K562 (cell line): ENCODE measurements at regions not wholly inside any gene's neighbourhood (a gene's known extent, or its start where the extent isn't known, plus 50 kb on each side); places are given as distances from the start of the nearest gene placed in this dataset.
"Not testable (repeated sequence)": the region's sequence is repeated elsewhere in the genome, so short reads cannot be mapped to it uniquely, and the experiment has no call there.

Experiments used
- ATAC-seq: fragments of 200-7000 bp; cut with Tn5 transposase; 3 replicates; pipeline ENCODE4 v1.9.1; 2020; ENCODE audit warnings: moderate library complexity
- BruUV-seq: library from RNA; stranded (reverse); fragments of 400-500 nt; replicated peaks from 2 replicates; lab custom pipeline; 2021; lab: Mats Ljungman, UMichigan
- CTCF ChIA-PET: fragments of 300-600 bp; formaldehyde crosslinking; extraction: SDS; loops from one replicate; lab custom pipeline; 2021; ENCODE audit warnings: low intra/inter-chr PET ratio; lab: Yijun Ruan, JAX
- POLR2A ChIA-PET: fragments of 300-600, 350-650 bp; sonication (Branson Sonifier 250); formaldehyde crosslinking; extraction: SDS; loops from one replicate; lab custom pipeline; 2021; ENCODE audit warnings: antibody characterized with exemption, inconsistent platforms; lab: Yijun Ruan, JAX
- DNase-seq, 4 experiments: peaks; one replicate each; pipeline versions ENCODE4 v3.0.0 to v3.0.0-alpha.2; 2011 to 2018; ENCODE audit warnings: low spot score in 3 of 4, mixed read lengths in 3 of 4; ENCODE audit errors: extremely low read depth in 1 of 4
- FAIRE-seq: peaks from 2 replicates; lab custom pipeline; 2011; peaks lifted over from hg19 to GRCh38; lab: Jason Lieb, UNC
- H2AFZ ChIP-seq: 2 replicates; pipeline ENCODE4 v1.6.0; 2011; ENCODE audit warnings: low read depth, low read length, control low read depth, inconsistent platforms
- H3K27ac ChIP-seq: fragments of 200-600 bp; 3 replicates; pipeline ENCODE4 v1.8.0; 2011; ENCODE audit warnings: low read depth, mild to moderate bottlenecking, control low read depth, inconsistent platforms, low read length, moderate library complexity, mixed read lengths; ENCODE audit errors: extremely low read depth
- H3K27me3 ChIP-seq, 2 experiments: fragments of 300-600 bp in 1 of 2; 2 replicates in 1 of 2; 3 replicates in 1 of 2; pipeline versions ENCODE4 v1.6.0 to v1.8.0; 2011; ENCODE audit warnings: inconsistent platforms in 2 of 2, low read length in 2 of 2, mild to moderate bottlenecking in 1 of 2, mixed read lengths in 1 of 2, moderate library complexity in 1 of 2; ENCODE audit not compliant: control insufficient read depth in 2 of 2, insufficient read depth in 2 of 2
- H3K36me3 ChIP-seq: fragments of 300-600 bp; 3 replicates; pipeline ENCODE4 v1.8.0; 2011; ENCODE audit warnings: mild to moderate bottlenecking, low read length, inconsistent platforms; ENCODE audit not compliant: control insufficient read depth, insufficient read depth
- H3K4me1 ChIP-seq, 2 experiments: fragments of 200-600 bp in 1 of 2; replicated peaks in 1 of 2; 2 replicates in 1 of 2; 3 replicates in 1 of 2; pipeline versions ENCODE4 v1.5.1 to v1.8.0; 2011; ENCODE audit warnings: inconsistent platforms in 2 of 2, low read length in 2 of 2, mild to moderate bottlenecking in 1 of 2, mixed read lengths in 1 of 2, moderate library complexity in 1 of 2; ENCODE audit not compliant: control insufficient read depth in 2 of 2, insufficient read depth in 2 of 2
- H3K4me2 ChIP-seq: 2 replicates; pipeline ENCODE4 v1.6.1; 2011; ENCODE audit warnings: low read length, control low read depth, inconsistent platforms, mixed read lengths; ENCODE audit not compliant: insufficient read depth
- H3K4me3 ChIP-seq: fragments of 200-600 bp; sonication (generic), shearing (Covaris generic); 2 replicates; pipeline ENCODE4 v1.5.1; 2016; ENCODE audit warnings: control low read depth, inconsistent platforms
- H3K79me2 ChIP-seq: fragments of 200-600 bp; 3 replicates; pipeline ENCODE4 v1.8.0; 2011; ENCODE audit warnings: low read length, inconsistent platforms; ENCODE audit not compliant: control insufficient read depth, insufficient read depth
- H3K9ac ChIP-seq, 2 experiments: 2 replicates each; pipeline versions ENCODE4 v1.6.0 to v1.6.1; 2011; ENCODE audit warnings: low read depth in 2 of 2, low read length in 2 of 2, control low read depth in 1 of 2, inconsistent platforms in 1 of 2, mild to moderate bottlenecking in 1 of 2, mixed read lengths in 1 of 2; ENCODE audit not compliant: insufficient read depth in 1 of 2
- H3K9me1 ChIP-seq: one replicate; pipeline ENCODE4 v1.6.0; 2011; ENCODE audit warnings: inconsistent platforms, mild to moderate bottlenecking, low read length, moderate library complexity; ENCODE audit not compliant: control insufficient read depth, insufficient read depth
- H3K9me3 ChIP-seq: replicated peaks from 2 replicates; pipeline ENCODE4 v1.5.1; 2011; ENCODE audit warnings: low read depth, low read length, inconsistent platforms; ENCODE audit not compliant: control insufficient read depth, insufficient read depth
- H4K20me1 ChIP-seq: replicated peaks from 2 replicates; pipeline ENCODE4 v1.6.1; 2011; ENCODE audit warnings: low read length, inconsistent platforms, mixed read lengths; ENCODE audit not compliant: control insufficient read depth, insufficient read depth
- CSDE1 ChIP-seq, 2 experiments: fragments of 450-650 bp; IDR thresholded peaks; 2 replicates each; pipeline ENCODE4 v1.6.1; 2016; ENCODE audit warnings: mild to moderate bottlenecking in 1 of 2
- IFI16 ChIP-seq: fragments of 250-450 bp; sonication (Bioruptor Pico); IDR thresholded peaks from 2 replicates; pipeline ENCODE4 v2.1.2; 2022; ENCODE audit warnings: mild to moderate bottlenecking, inconsistent platforms
- KLF13 ChIP-seq: fragments of 450-650 bp; IDR thresholded peaks from 2 replicates; pipeline ENCODE4 v1.6.1; 2016; ENCODE audit warnings: missing genetic modification characterization, low read depth, mild to moderate bottlenecking, missing compliant biosample characterization, moderate library complexity, borderline replicate concordance
- KLF16 ChIP-seq: IDR thresholded peaks from 2 replicates; pipeline ENCODE4 v1.6.1; 2016; ENCODE audit warnings: antibody characterized with exemption
- PREB ChIP-seq: sonication (generic); formaldehyde crosslinking; IDR thresholded peaks from 2 replicates; pipeline ENCODE4 v1.8.1; 2023; ENCODE audit warnings: mild to moderate bottlenecking, missing genetic modification reagents
- SMAD4 ChIP-seq: fragments of 250-450 bp; sonication (Bioruptor Pico); conservative IDR thresholded peaks from 2 replicates; pipeline ENCODE4 v1.8.0; 2021; ENCODE audit warnings: inconsistent platforms, mild to moderate bottlenecking, moderate library complexity
- SRSF1 ChIP-seq: fragments of 200-400 bp; formaldehyde crosslinking; IDR thresholded peaks from 2 replicates; pipeline ENCODE4 v1.6.1; 2017; ENCODE audit warnings: mild to moderate bottlenecking, low read depth, low read length, moderate library complexity
- TEAD1 ChIP-seq, 2 experiments: fragments of 450-650 bp in 1 of 2; sonication (generic) in 1 of 2; formaldehyde crosslinking; IDR thresholded peaks; 2 replicates each; pipeline versions ENCODE4 v1.4.0 to v1.8.0; 2020 to 2022; ENCODE audit warnings: mild to moderate bottlenecking in 2 of 2, missing genetic modification reagents in 1 of 2
- ZFPM2 ChIP-seq: fragments of 250-450 bp; sonication (Bioruptor Pico); IDR thresholded peaks from 2 replicates; pipeline ENCODE4 v1.5.1; 2022; ENCODE audit warnings: mild to moderate bottlenecking
- ZFX ChIP-seq: sonication (generic); formaldehyde crosslinking; IDR thresholded peaks from 2 replicates; pipeline ENCODE4 v1.8.0; 2022; ENCODE audit warnings: mild to moderate bottlenecking, missing genetic modification reagents, moderate library complexity
- ZNF146 ChIP-seq: IDR thresholded peaks from one replicate; pipeline ENCODE4 v1.6.1; 2018; ENCODE audit warnings: missing compliant biosample characterization; ENCODE audit not compliant: unreplicated experiment
- ZZZ3 ChIP-seq: fragments of 450-650 bp; IDR thresholded peaks from 2 replicates; pipeline ENCODE4 v1.6.1; 2016; ENCODE audit warnings: antibody characterized with exemption, mild to moderate bottlenecking, moderate library complexity
- WGBS: fragments of 100-300 bp; shearing (Covaris generic); methylation state at CpG from one replicate; pipeline ENCODE4 v1.1.6; 2016; ENCODE audit warnings: low coverage, mixed read lengths; ENCODE audit not compliant: insufficient coverage; ENCODE audit errors: missing lambda C conversion rate; 5-methylcytosine and 5-hydroxymethylcytosine counted together
- in situ Hi-C: fragments of 300-500 bp; cut with MboI; formaldehyde crosslinking; loops from 4 replicates; pipeline ENCODE4 v1.15.0; 2018; ENCODE audit warnings: inconsistent platforms, mixed read lengths
- intact Hi-C: fragments of 100-400 bp; cut with micrococcal nuclease; formaldehyde crosslinking; loops from 2 replicates; pipeline ENCODE4 v1.14.2; 2022
- TF ChIP-seq, protein P1 (sequence below), 3 experiments: fragments of 200-800 bp in 1 of 3; sonication (Bioruptor generic) in 1 of 3; sonication (generic) in 1 of 3; formaldehyde crosslinking in 1 of 3; IDR thresholded peaks; 2 replicates each; pipeline versions ENCODE4 v1.6.1 to v1.8.0; 2016 to 2022; ENCODE audit warnings: mild to moderate bottlenecking in 2 of 3, missing compliant biosample characterization in 2 of 3, missing genetic modification characterization in 2 of 3, missing genetic modification reagents in 1 of 3

- H3K9me3 ChIP-seq: peaks cover 2% of the 10 kb centered on the region; the same call in 1 of the 2 replicates
Measured at GRCh38 chr5:52300703-52301372, 486.9 kb upstream of the ITGA1 start.

GRCh38 chr5:52304816-52305215, 482.9 kb upstream of the ITGA1 start:
- H4K20me1 ChIP-seq, H3K27me3 ChIP-seq, POLR2A ChIA-PET, ATAC-seq, H3K9me3 ChIP-seq, H3K4me3 ChIP-seq, H3K4me1 ChIP-seq, in situ Hi-C loops, DNase-seq, CTCF ChIA-PET, FAIRE-seq, H3K9me1 ChIP-seq, BruUV-seq, H3K79me2 ChIP-seq, H3K9ac ChIP-seq, H3K36me3 ChIP-seq, H3K27ac ChIP-seq, H2AFZ ChIP-seq, H3K4me2 ChIP-seq, intact Hi-C loops: not testable (repeated sequence)
- WGBS: under 1% methylated on average over 9 of the region's 9 CpGs

More at GRCh38 chr5:52300703-52301372, 486.9 kb upstream of the ITGA1 start:
- 0% methylated on average over 2 of the region's 2 CpGs for WGBS
- no peak for FAIRE-seq
- H2AFZ ChIP-seq: no peak overlapping the region
- H3K36me3 ChIP-seq: no peaks in the 10 kb centered on the region
- BruUV-seq: no TSS peak
- ChIA-PET CTCF (no interaction called here), POLR2A (no interaction called here)
- H3K27ac ChIP-seq: no peak overlapping the region
- DNase-seq: no peak
- H3K9ac ChIP-seq: no peak overlapping the region
- no peak for TF ChIP-seq SRSF1
- TF ChIP-seq TEAD1 (CRISPR knock-in tag; IDR thresholded peaks at IDR 0.05): no peak
- no peak for TF ChIP-seq IFI16 (CRISPR knock-in tag)
- TF ChIP-seq KLF16: no peak
- TF ChIP-seq SMAD4 (CRISPR knock-in tag): no peak
- TF ChIP-seq ZNF146: no peak
- no peak for TF ChIP-seq KLF13 (tag)
- no peak for TF ChIP-seq PREB (CRISPR knock-in tag)
- TF ChIP-seq, protein P1, sequence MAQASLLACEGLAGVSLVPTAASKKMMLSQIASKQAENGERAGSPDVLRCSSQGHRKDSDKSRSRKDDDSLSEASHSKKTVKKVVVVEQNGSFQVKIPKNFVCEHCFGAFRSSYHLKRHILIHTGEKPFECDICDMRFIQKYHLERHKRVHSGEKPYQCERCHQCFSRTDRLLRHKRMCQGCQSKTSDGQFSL (CRISPR knock-in tag; IDR thresholded peaks at IDR 0.05): no peak
- TF ChIP-seq, protein P1 (tag; IDR thresholded peaks at IDR 0.05): no peak
- no peak for TF ChIP-seq ZFPM2 (CRISPR knock-in tag)
- no peak for TF ChIP-seq ZFX (CRISPR knock-in tag)
- TF ChIP-seq CSDE1 (IDR thresholded peaks at IDR 0.05): no peak
- no peak for TF ChIP-seq ZZZ3
- H3K27me3 ChIP-seq: no peaks in the 10 kb centered on the region
- H3K9me1 ChIP-seq: no peaks in the 10 kb centered on the region
- H3K79me2 ChIP-seq: no peaks in the 10 kb centered on the region
- H3K4me2 ChIP-seq: no peak overlapping the region
- intact Hi-C loops (no loop called here), in situ Hi-C loops (no loop called here)
- no peak overlapping the region for H3K4me3 ChIP-seq
- no peaks in the 10 kb centered on the region for H3K4me1 ChIP-seq
- no peak for ATAC-seq
- no peaks in the 10 kb centered on the region for H4K20me1 ChIP-seq
